HL-60 (cell line): ENCODE measurements at regions not wholly inside any gene's neighbourhood (a gene's known extent, or its start where the extent isn't known, plus 50 kb on each side); places are given as distances from the start of the nearest gene placed in this dataset.

Source experiments
- DNase-seq, 2 experiments: peaks; one replicate each; pipeline ENCODE4 v3.0.0-alpha.2; 2010 to 2020; ENCODE audit warnings: low read depth in 1 of 2, low spot score in 1 of 2
- H3K27ac ChIP-seq: fragments of 250-450 bp; sonication (Bioruptor Pico); replicated peaks from 2 replicates; pipeline ENCODE4 v1.5.1; 2020; ENCODE audit warnings: mild to moderate bottlenecking, moderate library complexity
- H3K27me3 ChIP-seq: fragments of 250-450 bp; sonication (Bioruptor Pico); 2 replicates; pipeline ENCODE4 v1.5.1; 2021; ENCODE audit warnings: mild to moderate bottlenecking, moderate library complexity; ENCODE audit not compliant: insufficient read depth, poor library complexity, severe bottlenecking
- H3K4me3 ChIP-seq: replicated peaks from 2 replicates; pipeline ENCODE4 v1.5.1; 2011; ENCODE audit warnings: mild to moderate bottlenecking, control low read depth, low read length; ENCODE audit not compliant: insufficient read depth
- GABPA ChIP-seq: IDR thresholded peaks from 2 replicates; pipeline ENCODE4 v1.6.1; 2012; ENCODE audit warnings: low read depth
- POLR2AphosphoS5 ChIP-seq: IDR thresholded peaks from 2 replicates; pipeline ENCODE4 v1.6.1; 2012; ENCODE audit warnings: low read depth
- SPI1 ChIP-seq: IDR thresholded peaks from 2 replicates; pipeline ENCODE4 v1.6.1; 2012; ENCODE audit warnings: low read depth, mild to moderate bottlenecking, borderline replicate concordance
- TF ChIP-seq, protein P1 (sequence below): IDR thresholded peaks from one replicate; pipeline ENCODE4 v1.5.1; 2011; ENCODE audit warnings: low read length, control low read depth, inconsistent platforms; ENCODE audit not compliant: insufficient read depth
- TF ChIP-seq, protein P2 (sequence below): IDR thresholded peaks from 2 replicates; pipeline ENCODE4 v1.6.1; 2012; ENCODE audit warnings: low read depth; ENCODE audit not compliant: insufficient replicate concordance

DNA sequence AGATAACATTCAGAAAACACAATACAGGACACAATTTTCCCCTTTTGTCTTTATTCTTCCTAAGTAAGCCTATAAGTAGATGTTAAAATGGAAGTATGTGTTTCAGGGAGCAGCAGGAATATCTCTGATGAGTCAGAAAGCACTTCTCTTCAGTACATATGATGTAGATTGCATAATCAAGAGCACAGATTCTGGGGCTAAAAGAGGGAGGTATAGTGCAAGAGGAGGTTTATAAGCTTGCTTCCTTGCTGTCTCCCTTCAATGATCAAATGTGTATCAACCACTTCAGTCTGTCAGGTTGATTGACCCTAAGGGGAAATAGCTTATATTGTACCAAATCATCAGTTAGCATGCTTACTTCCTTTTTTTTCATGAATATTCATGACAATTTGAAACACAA is 822.8 kb downstream of the BRINP3 start:
- no peak for TF ChIP-seq GABPA
- TF ChIP-seq SPI1 = no peak
- TF ChIP-seq, protein P1, sequence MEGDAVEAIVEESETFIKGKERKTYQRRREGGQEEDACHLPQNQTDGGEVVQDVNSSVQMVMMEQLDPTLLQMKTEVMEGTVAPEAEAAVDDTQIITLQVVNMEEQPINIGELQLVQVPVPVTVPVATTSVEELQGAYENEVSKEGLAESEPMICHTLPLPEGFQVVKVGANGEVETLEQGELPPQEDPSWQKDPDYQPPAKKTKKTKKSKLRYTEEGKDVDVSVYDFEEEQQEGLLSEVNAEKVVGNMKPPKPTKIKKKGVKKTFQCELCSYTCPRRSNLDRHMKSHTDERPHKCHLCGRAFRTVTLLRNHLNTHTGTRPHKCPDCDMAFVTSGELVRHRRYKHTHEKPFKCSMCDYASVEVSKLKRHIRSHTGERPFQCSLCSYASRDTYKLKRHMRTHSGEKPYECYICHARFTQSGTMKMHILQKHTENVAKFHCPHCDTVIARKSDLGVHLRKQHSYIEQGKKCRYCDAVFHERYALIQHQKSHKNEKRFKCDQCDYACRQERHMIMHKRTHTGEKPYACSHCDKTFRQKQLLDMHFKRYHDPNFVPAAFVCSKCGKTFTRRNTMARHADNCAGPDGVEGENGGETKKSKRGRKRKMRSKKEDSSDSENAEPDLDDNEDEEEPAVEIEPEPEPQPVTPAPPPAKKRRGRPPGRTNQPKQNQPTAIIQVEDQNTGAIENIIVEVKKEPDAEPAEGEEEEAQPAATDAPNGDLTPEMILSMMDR = no peak
- TF ChIP-seq POLR2AphosphoS5 = no peak
- TF ChIP-seq, protein P2, sequence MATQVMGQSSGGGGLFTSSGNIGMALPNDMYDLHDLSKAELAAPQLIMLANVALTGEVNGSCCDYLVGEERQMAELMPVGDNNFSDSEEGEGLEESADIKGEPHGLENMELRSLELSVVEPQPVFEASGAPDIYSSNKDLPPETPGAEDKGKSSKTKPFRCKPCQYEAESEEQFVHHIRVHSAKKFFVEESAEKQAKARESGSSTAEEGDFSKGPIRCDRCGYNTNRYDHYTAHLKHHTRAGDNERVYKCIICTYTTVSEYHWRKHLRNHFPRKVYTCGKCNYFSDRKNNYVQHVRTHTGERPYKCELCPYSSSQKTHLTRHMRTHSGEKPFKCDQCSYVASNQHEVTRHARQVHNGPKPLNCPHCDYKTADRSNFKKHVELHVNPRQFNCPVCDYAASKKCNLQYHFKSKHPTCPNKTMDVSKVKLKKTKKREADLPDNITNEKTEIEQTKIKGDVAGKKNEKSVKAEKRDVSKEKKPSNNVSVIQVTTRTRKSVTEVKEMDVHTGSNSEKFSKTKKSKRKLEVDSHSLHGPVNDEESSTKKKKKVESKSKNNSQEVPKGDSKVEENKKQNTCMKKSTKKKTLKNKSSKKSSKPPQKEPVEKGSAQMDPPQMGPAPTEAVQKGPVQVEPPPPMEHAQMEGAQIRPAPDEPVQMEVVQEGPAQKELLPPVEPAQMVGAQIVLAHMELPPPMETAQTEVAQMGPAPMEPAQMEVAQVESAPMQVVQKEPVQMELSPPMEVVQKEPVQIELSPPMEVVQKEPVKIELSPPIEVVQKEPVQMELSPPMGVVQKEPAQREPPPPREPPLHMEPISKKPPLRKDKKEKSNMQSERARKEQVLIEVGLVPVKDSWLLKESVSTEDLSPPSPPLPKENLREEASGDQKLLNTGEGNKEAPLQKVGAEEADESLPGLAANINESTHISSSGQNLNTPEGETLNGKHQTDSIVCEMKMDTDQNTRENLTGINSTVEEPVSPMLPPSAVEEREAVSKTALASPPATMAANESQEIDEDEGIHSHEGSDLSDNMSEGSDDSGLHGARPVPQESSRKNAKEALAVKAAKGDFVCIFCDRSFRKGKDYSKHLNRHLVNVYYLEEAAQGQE = no peak
- Histone ChIP-seq H3K4me3 (no peak overlapping the region), H3K27ac (no peak overlapping the region), H3K27me3 (no peaks in the 10 kb centered on the region)
- DNase-seq = no peak

DNA sequence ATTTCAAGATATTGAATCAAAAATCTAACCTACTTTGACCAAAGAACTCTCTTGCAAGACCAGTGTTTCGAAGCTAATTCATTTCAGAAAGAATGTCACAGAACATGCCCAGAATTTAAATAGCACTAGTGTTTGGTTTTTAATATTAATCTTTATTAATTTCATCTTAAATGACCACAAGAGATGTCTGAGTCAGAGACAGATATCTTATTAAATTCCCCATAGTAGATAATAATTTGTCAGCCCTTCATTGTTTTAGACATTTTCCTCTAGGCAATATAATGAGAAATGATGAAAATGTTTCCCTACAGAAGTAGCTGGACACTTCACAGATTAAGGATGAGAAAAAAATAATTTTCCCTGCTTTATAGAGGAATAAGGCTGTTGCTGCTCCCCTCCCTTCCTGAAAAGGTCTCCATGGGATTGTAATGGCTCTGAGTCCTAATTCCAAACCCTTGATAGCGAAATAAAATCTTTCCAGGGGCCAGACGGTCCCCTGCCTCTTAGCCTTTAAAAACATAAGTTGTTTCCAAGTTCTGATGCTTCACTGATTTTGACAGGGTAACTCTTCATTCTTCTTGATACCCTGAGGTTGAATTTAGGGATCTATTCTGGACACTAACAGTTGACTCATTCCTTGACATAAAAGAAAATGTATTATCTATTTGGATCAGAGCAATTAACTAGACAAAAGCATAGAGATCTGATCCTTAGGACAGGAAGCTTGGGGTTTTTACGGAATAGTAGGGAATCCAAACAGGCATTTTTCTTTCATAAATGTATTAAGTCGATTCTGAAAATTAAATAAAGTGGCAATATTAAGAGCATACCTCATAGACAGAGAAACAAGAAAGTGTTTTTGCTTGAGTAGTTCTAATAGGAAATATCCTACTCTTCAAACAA is 820.8 kb downstream of the BRINP3 start:
- no peak overlapping the region for H3K4me3 ChIP-seq
- H3K27me3 ChIP-seq = no peaks in the 10 kb centered on the region
- H3K27ac ChIP-seq = no peak overlapping the region
- TF ChIP-seq GABPA = no peak
- DNase-seq = no peak

DNA sequence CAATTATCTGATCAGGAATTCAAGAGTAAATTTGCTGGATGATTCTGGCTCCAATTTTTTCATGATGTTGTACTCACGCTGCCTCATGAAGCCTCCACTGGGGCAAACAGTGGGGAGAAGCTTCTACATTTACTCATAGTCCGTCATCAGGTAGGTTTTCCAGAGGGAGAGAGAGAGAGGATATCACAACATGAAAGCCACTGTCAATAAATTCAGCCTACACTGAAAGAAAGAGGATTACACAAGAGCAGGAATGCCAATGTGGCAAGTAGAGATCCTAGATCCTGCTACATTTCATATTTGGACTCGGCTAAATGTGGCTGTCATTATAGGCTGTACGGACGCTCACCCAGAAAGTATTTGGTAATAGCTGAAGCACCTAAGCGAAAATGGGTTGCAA is 819.9 kb downstream of the BRINP3 start:
- Histone ChIP-seq H3K27ac (no peak overlapping the region), H3K27me3 (no peaks in the 10 kb centered on the region), H3K4me3 (no peak overlapping the region)
- TF ChIP-seq, protein P2 = no peak
- TF ChIP-seq, protein P1 = no peak
- TF ChIP-seq POLR2AphosphoS5 (no peak), GABPA (no peak), SPI1 (no peak)
- DNase-seq = no peak

DNA sequence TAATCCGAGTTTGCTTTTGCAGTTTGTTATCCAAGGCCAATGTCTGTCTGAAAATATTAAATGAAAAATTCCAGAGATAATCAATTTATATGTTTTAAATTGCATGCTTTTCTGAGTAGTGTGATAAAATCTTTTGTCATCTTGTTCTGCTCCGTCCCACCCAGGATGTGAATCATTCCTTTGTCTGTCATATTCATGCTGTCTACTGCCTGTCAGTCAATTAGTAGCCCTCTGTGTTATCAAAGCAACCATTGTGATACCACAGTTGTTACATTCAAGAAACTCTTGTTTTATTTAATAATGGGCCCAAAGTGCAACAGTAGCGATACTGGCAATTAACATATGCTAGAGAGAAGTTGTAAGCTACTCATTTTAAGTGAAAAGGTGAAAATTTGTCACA is 819.3 kb downstream of the BRINP3 start:
- Histone ChIP-seq H3K27ac (no peak overlapping the region), H3K4me3 (no peak overlapping the region), H3K27me3 (no peaks in the 10 kb centered on the region)
- TF ChIP-seq SPI1 (no peak), GABPA (no peak), POLR2AphosphoS5 (no peak)
- TF ChIP-seq, protein P1 = no peak
- TF ChIP-seq, protein P2 = no peak
- DNase-seq = no peak
